Breast epithelium (tissue), 4 donors: ENCODE measurements at regions not wholly inside any gene's neighbourhood (a gene's known extent, or its start where the extent isn't known, plus 50 kb on each side); places are given as distances from the start of the nearest gene placed in this dataset.

ENCODE experiments used
- DNase-seq, 2 donors: peaks; one replicate each; pipeline ENCODE4 v3.0.0-alpha.2; 2019; ENCODE audit warnings: low spot score in 2 of 2
- H3K27ac ChIP-seq, 2 donors: fragments of 200-600 bp; sonication (generic) in 1 of 2; one replicate each; pipeline ENCODE4 v1.5.1; 2016 to 2019; ENCODE audit warnings: mild to moderate bottlenecking in 1 of 2
- H3K27me3 ChIP-seq, 2 donors: fragments of 200-600 bp; sonication (generic) in 1 of 2; one replicate each; pipeline versions ENCODE4 v1.5.1 to v1.6.0; 2017 to 2019; ENCODE audit warnings: control low read depth in 1 of 2, mild to moderate bottlenecking in 1 of 2
- H3K36me3 ChIP-seq: fragments of 200-600 bp; one replicate; pipeline ENCODE4 v1.5.1; 2019
- H3K4me1 ChIP-seq, 2 donors: fragments of 200-600 bp; sonication (generic); one replicate each; pipeline ENCODE4 v1.5.1; 2016 to 2019; ENCODE audit warnings: control low read depth in 1 of 2
- H3K4me3 ChIP-seq, 3 donors: fragments of 200-600 bp; sonication (generic); 1 replicate in 2 of 3; 2 replicates in 1 of 3; pipeline ENCODE4 v1.5.1; 2016 to 2019; ENCODE audit warnings: mild to moderate bottlenecking in 3 of 3, moderate library complexity in 2 of 3
- H3K9me3 ChIP-seq, 2 donors: fragments of 200-600 bp; sonication (generic) in 1 of 2; one replicate each; pipeline ENCODE4 v1.5.1; 2016 to 2019; ENCODE audit warnings: control low read depth in 1 of 2
- POLR2A ChIP-seq: fragments of 450-650 bp; IDR thresholded peaks from one replicate; pipeline ENCODE4 v1.6.1; 2016; ENCODE audit warnings: antibody characterized with exemption, mild to moderate bottlenecking, moderate library complexity
- POLR2AphosphoS5 ChIP-seq, 3 donors: sonication (generic); formaldehyde crosslinking; IDR thresholded peaks; one replicate each; pipeline ENCODE4 v1.6.1; 2017; ENCODE audit warnings: antibody characterized with exemption in 3 of 3
- intact Hi-C: fragments of 100-400 bp; cut with DNase I; formaldehyde crosslinking; loops from one replicate; pipeline ENCODE4 v1.15.1; 2023; ENCODE audit warnings: low total_unique reads
- TF ChIP-seq, protein P1 (sequence below), 3 donors: fragments of 450-650 bp; IDR thresholded peaks; one replicate each; pipeline ENCODE4 v1.5.1; 2016 to 2017; ENCODE audit warnings: antibody characterized with exemption in 3 of 3, mild to moderate bottlenecking in 3 of 3, moderate library complexity in 3 of 3

DNA sequence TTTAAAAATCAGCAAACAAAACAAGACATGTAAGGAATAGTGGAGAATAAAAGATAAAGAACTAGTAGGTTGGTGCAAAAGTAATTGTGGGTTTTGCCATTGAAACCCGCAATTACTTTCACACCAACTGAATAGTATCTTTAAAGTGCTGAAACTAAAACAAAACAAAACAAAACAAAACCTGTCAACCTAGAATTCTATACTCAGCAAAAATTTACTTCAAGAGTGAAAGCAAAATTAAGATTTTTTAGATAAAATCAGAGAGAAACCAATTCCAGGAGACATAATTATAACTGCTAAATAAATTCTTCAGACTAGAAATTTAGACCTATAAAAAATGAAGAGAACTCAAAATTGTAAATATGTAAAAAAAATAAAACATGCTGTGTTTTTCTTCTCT is 114.0 kb upstream of the TSPAN2 start:
- Histone ChIP-seq H3K27ac (no peak overlapping the region), H3K36me3 (no peaks in the 10 kb centered on the region), H3K9me3 (peaks cover 0 to 12% of the 10 kb centered on the region in 2 donors), H3K4me1 (no peaks in the 10 kb centered on the region), H3K27me3 (no peaks in the 10 kb centered on the region), H3K4me3 (no peak overlapping the region)
- no peak for DNase-seq
- intact Hi-C loops, result no loop called here
- TF ChIP-seq, protein P1, sequence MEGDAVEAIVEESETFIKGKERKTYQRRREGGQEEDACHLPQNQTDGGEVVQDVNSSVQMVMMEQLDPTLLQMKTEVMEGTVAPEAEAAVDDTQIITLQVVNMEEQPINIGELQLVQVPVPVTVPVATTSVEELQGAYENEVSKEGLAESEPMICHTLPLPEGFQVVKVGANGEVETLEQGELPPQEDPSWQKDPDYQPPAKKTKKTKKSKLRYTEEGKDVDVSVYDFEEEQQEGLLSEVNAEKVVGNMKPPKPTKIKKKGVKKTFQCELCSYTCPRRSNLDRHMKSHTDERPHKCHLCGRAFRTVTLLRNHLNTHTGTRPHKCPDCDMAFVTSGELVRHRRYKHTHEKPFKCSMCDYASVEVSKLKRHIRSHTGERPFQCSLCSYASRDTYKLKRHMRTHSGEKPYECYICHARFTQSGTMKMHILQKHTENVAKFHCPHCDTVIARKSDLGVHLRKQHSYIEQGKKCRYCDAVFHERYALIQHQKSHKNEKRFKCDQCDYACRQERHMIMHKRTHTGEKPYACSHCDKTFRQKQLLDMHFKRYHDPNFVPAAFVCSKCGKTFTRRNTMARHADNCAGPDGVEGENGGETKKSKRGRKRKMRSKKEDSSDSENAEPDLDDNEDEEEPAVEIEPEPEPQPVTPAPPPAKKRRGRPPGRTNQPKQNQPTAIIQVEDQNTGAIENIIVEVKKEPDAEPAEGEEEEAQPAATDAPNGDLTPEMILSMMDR (IDR thresholded peaks at IDR 0.05), result no peak
- TF ChIP-seq POLR2A, result no peak
- TF ChIP-seq POLR2AphosphoS5 (IDR thresholded peaks at IDR 0.05), result no peak

DNA sequence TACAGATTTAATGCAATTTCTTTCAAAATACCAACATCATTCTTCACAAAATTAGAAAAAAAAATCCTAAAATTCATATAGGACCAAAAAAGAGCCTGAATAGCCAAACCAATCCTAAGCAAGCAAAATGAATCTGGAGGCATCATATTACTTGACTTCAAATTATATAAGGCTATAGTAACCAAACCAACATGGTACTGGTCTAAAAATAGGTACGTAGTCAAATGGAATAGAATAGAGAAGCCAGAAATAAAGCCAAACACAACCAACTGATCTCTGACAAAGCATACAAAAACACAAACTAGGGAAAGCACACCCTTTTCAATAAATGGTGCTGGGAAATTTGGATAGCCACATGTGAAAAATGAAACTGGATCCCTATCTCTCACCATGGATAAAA is 112.3 kb upstream of the TSPAN2 start:
- TF ChIP-seq, protein P1 (IDR thresholded peaks at IDR 0.05), result no peak
- no peak for TF ChIP-seq POLR2A
- TF ChIP-seq POLR2AphosphoS5 (IDR thresholded peaks at IDR 0.05), result no peak
- DNase-seq, result no peak
- no peaks in the 10 kb centered on the region for H3K36me3 ChIP-seq
- no peaks in the 10 kb centered on the region for H3K27me3 ChIP-seq
- H3K4me1 ChIP-seq, result no peaks in the 10 kb centered on the region
- no peak overlapping the region for H3K27ac ChIP-seq
- intact Hi-C loops, result no loop called here
- H3K4me3 ChIP-seq, result no peak overlapping the region
- H3K9me3 ChIP-seq, result peaks cover 0 to 12% of the 10 kb centered on the region in 2 donors

DNA sequence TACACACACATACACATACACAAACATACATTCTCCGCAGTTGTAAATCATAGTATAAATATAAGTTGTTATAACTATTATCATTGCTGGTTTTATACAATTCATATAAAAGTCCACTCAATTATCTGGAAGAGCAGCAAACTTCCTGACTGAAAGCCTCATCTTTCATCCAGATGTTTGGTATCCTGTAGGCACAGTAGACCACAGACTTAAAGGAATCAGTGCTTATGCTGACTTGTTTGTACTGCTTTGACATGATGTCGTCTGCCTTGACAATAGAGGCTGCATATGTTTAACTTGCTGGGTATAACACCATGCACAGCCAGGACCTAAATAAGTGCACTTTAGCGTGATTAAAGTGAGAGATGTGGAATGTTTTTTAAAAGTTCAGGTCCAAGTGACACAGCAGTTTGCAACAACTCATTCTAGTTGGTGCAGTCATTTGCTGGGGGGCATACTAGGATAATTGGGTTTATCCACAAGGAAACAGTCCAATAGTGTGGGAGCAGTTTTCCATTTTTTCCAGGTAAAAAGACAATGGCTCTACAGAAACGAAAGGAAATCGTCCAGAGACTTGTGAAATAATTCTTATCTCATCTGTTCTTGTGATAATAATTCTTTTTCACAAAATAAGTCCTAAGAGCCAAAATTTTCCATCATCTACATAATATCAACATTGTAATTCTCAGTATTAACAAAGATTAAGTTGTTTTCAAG is 110.3 kb upstream of the TSPAN2 start:
- H3K27ac ChIP-seq, result no peak overlapping the region
- TF ChIP-seq POLR2AphosphoS5 (IDR thresholded peaks at IDR 0.05) (no peak), POLR2A (no peak)
- TF ChIP-seq, protein P1 (IDR thresholded peaks at IDR 0.05), result no peak
- no peaks in the 10 kb centered on the region for H3K36me3 ChIP-seq
- no peaks in the 10 kb centered on the region for H3K4me1 ChIP-seq
- H3K27me3 ChIP-seq, result no peaks in the 10 kb centered on the region
- no peak for DNase-seq
- intact Hi-C loops, result no loop called here
- H3K4me3 ChIP-seq, result no peak overlapping the region
- peaks cover 0 to 12% of the 10 kb centered on the region in 2 donors for H3K9me3 ChIP-seq

DNA sequence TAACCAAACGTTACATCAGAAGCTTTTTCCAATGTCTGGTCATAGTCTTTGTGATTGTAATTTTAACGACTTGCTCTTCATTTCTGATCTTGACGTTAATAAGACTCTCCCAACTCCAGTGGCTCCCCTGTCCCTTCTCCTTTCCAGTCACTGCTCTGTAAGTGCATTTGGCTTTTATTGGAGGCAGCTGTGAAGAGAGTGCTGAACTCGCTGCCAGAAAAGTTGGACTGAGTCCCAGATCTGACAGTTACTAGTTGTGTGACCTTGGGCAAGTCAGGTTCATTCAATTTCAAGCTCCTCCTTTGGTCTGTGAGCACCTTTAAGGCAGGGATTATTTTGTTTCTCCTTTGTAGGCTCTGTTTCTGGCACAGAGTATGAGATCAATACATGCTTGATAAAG is 109.6 kb upstream of the TSPAN2 start:
- H3K4me1 ChIP-seq, result no peaks in the 10 kb centered on the region
- no peak for DNase-seq
- no peak overlapping the region for H3K27ac ChIP-seq
- peaks cover 0 to 11% of the 10 kb centered on the region in 2 donors for H3K9me3 ChIP-seq
- H3K27me3 ChIP-seq, result no peaks in the 10 kb centered on the region
- H3K36me3 ChIP-seq, result no peaks in the 10 kb centered on the region
- no peak overlapping the region for H3K4me3 ChIP-seq
- intact Hi-C loops, result no loop called here
- TF ChIP-seq POLR2AphosphoS5 (IDR thresholded peaks at IDR 0.05) (no peak), POLR2A (no peak)
- TF ChIP-seq, protein P1 (IDR thresholded peaks at IDR 0.05), result no peak

DNA sequence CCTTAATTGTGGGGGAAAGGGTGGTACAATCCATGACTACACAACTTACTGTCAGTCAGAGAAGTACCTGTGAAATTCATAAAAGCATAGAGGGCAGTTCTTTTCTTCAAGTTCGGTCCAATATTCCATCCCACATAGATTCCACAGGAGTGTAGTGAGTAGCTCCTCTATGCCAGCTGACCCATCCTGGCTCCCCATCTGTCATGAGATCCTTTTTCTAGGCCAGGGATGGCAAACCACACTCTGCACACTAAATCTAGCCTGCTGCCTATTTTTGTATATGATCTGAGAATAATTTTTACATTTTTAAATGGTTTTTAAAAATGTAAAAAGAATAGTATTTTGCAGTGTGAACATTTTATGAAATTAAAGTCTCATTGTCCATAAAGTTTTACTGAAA is 107.0 kb upstream of the TSPAN2 start:
- no peaks in the 10 kb centered on the region for H3K36me3 ChIP-seq
- H3K27me3 ChIP-seq, result no peaks in the 10 kb centered on the region
- no peak overlapping the region for H3K27ac ChIP-seq
- no peaks in the 10 kb centered on the region for H3K4me1 ChIP-seq
- H3K4me3 ChIP-seq, result no peak overlapping the region
- TF ChIP-seq POLR2AphosphoS5 (IDR thresholded peaks at IDR 0.05) (no peak), POLR2A (no peak)
- TF ChIP-seq, protein P1 (IDR thresholded peaks at IDR 0.05), result no peak
- intact Hi-C loops, result no loop called here
- DNase-seq, result no peak
- no peaks in the 10 kb centered on the region for H3K9me3 ChIP-seq
